SK-N-SH (cell line): ENCODE measurements at regions not wholly inside any gene's neighbourhood (a gene's known extent, or its start where the extent isn't known, plus 50 kb on each side); places are given as distances from the start of the nearest gene placed in this dataset.

ENCODE experiments used
- CHD2 ChIP-seq: fragments of 150-350 bp; IDR thresholded peaks from 2 replicates; pipeline ENCODE4 v1.6.1; 2018; ENCODE audit warnings: low read length; ENCODE audit not compliant: partially characterized antibody
- CTCF ChIP-seq: fragments of 200-600 bp; sonication (generic); IDR thresholded peaks from 2 replicates; pipeline ENCODE4 v1.6.1; 2017; ENCODE audit warnings: antibody characterized with exemption, mild to moderate bottlenecking, moderate library complexity
- EZH2phosphoT487 ChIP-seq: fragments of 200-600 bp; sonication (generic); IDR thresholded peaks from 2 replicates; pipeline ENCODE4 v1.6.1; 2017; ENCODE audit warnings: low read depth, mixed run types, mild to moderate bottlenecking, antibody characterized with exemption, moderate library complexity, borderline replicate concordance
- FOXJ3 ChIP-seq: sonication (generic); formaldehyde crosslinking; IDR thresholded peaks from 2 replicates; pipeline ENCODE4 v1.5.1; 2020; ENCODE audit warnings: mild to moderate bottlenecking, missing genetic modification reagents
- JUND ChIP-seq: IDR thresholded peaks from 2 replicates; pipeline ENCODE4 v1.4.0; 2012
- MAX ChIP-seq: IDR thresholded peaks from 2 replicates; pipeline ENCODE4 v1.4.0; 2012; ENCODE audit warnings: low read depth
- NFIC ChIP-seq: IDR thresholded peaks from 2 replicates; pipeline ENCODE4 v1.4.0; 2012; ENCODE audit warnings: borderline replicate concordance
- POLR2AphosphoS5 ChIP-seq: IDR thresholded peaks from 2 replicates; pipeline ENCODE4 v1.6.1; 2012; ENCODE audit warnings: low read depth, low read length
- RAD21 ChIP-seq: IDR thresholded peaks from 2 replicates; pipeline ENCODE4 v1.6.1; 2012; ENCODE audit warnings: mild to moderate bottlenecking, low read length
- RCOR1 ChIP-seq: fragments of 150-350 bp; IDR thresholded peaks from 2 replicates; pipeline ENCODE4 v1.6.1; 2017; ENCODE audit warnings: antibody characterized with exemption, low read length
- REST ChIP-seq: IDR thresholded peaks from 2 replicates; pipeline ENCODE4 v1.6.1; 2012; ENCODE audit warnings: mild to moderate bottlenecking, low read depth, low read length, moderate library complexity
- SIN3A ChIP-seq: IDR thresholded peaks from 2 replicates; pipeline ENCODE4 v1.6.1; 2012; ENCODE audit warnings: low read depth, mild to moderate bottlenecking, low read length, moderate library complexity, borderline replicate concordance
- TAF1 ChIP-seq: IDR thresholded peaks from 2 replicates; pipeline ENCODE4 v1.6.1; 2012; ENCODE audit warnings: low read depth, mild to moderate bottlenecking, low read length, moderate library complexity, borderline replicate concordance
- TCF12 ChIP-seq: IDR thresholded peaks from 2 replicates; pipeline ENCODE4 v1.4.0; 2012

GRCh38 chr22:25465949-25466348, 98.5 kb upstream of the GRK3 start:
- TF ChIP-seq REST = no peak
- TF ChIP-seq CTCF = no peak
- TF ChIP-seq RAD21 = no peak
- no peak for TF ChIP-seq CHD2
- no peak for TF ChIP-seq SIN3A
- TF ChIP-seq FOXJ3 (CRISPR knock-in tag) = no peak
- no peak for TF ChIP-seq NFIC
- no peak for TF ChIP-seq EZH2phosphoT487
- TF ChIP-seq MAX = no peak
- no peak for TF ChIP-seq TAF1
- no peak for TF ChIP-seq POLR2AphosphoS5
- no peak for TF ChIP-seq TCF12
- no peak for TF ChIP-seq JUND
- TF ChIP-seq RCOR1 = no peak
